ENCODE measurements at regions not wholly inside any gene's neighbourhood (a gene's known extent, or its start where the extent isn't known, plus 50 kb on each side); places are given as distances from the start of the nearest gene placed in this dataset.
"Not testable (repeated sequence)": the region's sequence is repeated elsewhere in the genome, so short reads cannot be mapped to it uniquely, and the experiment has no call there.

DNA sequence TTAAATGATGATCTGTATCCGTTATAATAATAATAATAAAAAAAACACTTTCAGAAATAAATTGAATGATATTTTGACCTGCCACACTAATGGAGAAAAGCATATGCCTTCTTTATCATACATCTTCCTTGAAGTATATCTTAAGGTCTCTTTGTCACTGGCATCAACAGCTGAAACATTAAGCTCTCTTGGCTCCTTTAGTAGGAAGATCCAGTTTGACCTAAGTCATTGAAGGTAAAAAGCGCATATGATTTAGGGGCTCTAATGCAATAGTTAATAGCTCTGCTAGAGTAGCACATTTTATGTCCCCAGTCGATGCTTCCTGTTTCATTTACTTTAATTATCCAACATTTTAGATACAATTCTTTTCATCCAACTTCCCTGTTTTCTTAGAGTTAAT, 1010.8 kb downstream of the STPG2 start:
- DNase-seq: no peak

DNA sequence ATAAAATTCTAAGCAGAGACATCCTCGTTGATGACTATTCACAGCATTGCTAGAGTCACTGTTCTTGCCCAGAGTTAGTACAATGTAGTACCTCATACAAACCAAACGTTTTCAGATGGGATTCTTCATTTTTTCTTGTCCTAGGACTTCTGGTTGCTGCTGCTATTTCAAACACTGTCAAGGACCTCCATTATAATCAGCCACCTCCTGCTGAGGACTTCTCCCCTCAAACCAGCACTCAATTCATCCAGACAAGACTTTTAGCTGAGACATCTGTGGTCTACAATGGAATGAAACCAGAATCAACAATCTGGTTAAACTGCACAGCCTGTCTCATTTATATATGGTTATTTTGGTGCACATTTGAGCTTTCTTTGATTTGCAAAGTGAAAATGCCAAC, 1008.8 kb downstream of the STPG2 start:
- no peak for DNase-seq

GRCh38 chr4:97139791-97140190, 1003.5 kb downstream of the STPG2 start:
- no peak for DNase-seq

- DNase-seq: no peak
These were observed 1002.7 kb downstream of the STPG2 start for GRCh38 chr4:97140545-97140944.

GRCh38 chr4:97141332-97141731, 1001.9 kb downstream of the STPG2 start:
- not testable (repeated sequence) for DNase-seq

DNA sequence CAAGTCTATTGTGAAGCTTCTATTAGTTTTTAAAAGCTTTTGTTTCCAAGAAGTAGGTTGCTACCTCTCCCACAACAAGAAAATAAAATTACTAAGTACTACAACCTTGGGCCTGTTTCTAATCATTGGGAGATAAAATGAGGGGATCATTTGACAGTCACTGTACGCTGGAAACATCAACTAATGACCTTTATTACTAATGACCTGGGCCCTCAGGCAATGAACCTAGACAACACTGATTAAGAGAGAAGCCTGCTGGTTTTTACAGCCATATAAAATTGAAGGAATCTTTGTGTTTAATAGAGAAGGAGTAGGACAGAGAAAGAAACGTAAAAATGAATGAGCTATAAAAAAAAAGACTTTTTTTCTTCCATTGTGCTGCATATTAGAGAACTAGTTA, 1000.9 kb downstream of the STPG2 start:
- DNase-seq: no peak

DNA sequence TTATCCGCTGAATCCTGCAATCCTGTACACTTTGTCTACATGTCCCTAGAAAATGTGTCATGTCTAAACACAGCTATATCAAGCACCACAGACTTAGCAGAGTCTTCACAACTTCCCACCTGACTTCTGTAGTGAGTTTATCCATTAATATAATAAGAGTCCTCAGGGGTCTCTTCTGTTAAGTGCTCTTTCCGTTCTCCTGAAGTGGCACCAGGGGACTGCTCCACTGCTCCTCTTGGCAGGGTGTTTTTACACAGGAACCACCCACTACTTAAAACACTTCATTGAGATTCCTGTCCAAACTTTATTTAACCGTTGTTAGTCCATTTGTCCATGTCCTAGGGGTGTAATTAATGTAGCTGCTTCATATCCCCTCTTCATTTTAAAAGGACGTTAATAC, 1000.4 kb downstream of the STPG2 start:
- DNase-seq: no peak

DNA sequence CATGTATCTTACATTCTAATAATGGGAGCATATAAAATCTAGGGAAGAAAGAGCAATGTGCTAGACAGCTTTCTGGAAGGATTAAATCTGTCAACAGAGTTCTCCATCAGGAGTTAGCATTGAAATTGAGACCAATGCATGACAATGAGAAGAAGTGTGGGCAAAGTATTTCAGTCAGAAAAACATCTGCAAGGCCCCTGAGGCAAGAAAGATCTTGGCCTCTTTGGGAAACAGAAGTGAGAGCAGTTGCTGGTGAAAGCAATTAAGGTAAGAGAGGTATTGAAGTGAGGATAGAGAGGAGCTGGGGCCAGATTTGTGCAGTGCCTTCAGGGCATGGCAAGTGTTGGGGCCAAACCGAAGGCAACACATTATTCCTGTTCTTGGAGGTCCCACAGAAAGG, 999.1 kb downstream of the STPG2 start:
- no peak for DNase-seq

GRCh38 chr4:97150966-97151365, 992.3 kb downstream of the STPG2 start:
- DNase-seq: no peak

- no peak for DNase-seq
These were observed 991.1 kb downstream of the STPG2 start for GRCh38 chr4:97152149-97152548.

- no peak for DNase-seq
These were observed 990.2 kb downstream of the STPG2 start for GRCh38 chr4:97153042-97153441.

- DNase-seq: no peak
These were observed 983.7 kb downstream of the STPG2 start for GRCh38 chr4:97159625-97160024.

- DNase-seq: no peak
These were observed 958.0 kb downstream of the STPG2 start for GRCh38 chr4:97185233-97185632.

DNA sequence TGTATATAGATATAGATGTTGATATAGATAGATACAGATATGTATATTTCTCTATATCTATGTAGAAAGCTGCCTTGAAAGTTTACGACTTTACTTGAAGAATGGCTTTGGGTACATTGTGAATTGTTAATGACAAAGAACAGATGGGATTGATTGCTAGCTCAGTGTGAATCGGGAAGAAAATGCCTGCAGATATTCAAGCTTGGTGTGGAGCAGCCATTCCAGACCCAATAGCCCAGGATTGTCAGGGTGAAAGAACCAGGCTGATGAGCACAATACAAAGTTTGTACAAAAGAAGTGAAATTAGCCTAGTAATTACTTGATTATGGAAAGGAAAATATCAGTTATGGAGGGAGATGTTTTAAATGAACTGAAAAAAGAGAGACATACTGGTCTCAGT, 946.2 kb downstream of the STPG2 start:
- no peak for DNase-seq

DNA sequence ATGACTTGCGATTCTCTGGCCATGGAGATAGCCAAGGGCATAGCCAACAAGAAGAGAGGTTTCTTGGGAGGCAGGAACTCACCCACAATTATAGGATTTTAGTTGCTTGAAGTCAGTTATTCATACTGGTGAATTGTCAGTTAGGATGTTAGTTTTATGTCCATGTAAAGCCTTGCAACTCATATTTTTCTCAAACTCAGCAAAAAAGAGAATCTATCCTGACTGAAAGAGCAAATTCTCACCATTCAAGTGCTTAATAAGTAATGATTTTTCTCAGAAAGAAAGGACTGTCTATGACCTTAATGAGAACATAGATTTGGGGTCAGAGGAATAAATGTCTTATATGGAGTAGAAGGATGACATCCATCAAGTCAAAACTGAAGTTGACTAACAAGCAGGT, 934.5 kb downstream of the STPG2 start:
- no peak for DNase-seq

DNA sequence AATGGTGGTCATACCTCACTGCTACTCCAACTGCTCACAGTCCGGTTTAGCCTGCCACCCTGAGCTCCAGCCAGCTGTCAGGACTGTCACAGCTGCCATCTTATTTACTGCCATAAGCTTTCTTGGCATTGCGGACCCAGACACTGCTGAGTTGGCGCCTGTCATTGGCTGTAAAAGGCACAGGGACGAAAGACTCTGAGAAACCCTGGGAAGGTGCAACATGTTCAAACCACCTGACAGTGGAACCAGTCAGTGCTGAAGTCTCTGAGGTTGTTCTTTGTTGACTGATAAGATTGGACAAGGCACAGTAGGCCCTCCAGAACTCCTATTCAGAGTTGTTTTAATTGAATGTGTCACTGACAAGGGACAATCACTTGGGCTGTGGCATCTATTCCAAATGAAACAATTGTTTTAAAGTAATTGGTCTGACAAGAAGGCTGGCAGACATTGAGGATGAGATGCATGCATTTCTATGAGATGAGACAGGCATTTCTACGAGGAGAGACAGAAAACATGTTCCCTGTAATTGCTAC, 927.8 kb downstream of the STPG2 start:
- no peak for DNase-seq

DNA sequence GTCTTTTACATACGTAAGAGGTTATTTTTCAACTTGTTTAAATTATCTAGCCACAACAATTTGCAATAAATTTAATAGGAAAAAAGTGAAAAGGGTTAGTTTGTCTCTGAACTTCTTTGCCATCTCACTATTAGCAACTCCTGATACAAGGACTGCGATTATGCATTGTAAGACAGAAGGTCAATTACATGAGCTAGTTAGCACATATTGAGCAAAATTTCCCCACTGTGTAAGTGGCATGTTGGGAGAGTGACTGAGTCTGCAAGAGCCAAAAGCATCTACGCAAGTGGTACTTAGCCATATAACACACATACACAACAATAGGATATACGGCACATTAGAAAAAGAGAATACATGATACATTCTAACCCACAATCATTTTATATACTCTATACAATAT, 927.2 kb downstream of the STPG2 start:
- no peak for DNase-seq

- no peak for DNase-seq
These were observed 907.8 kb downstream of the STPG2 start for GRCh38 chr4:97235521-97235920.

GRCh38 chr4:97238956-97239666, 904.2 kb downstream of the STPG2 start:
- DNase-seq: no peak

DNA sequence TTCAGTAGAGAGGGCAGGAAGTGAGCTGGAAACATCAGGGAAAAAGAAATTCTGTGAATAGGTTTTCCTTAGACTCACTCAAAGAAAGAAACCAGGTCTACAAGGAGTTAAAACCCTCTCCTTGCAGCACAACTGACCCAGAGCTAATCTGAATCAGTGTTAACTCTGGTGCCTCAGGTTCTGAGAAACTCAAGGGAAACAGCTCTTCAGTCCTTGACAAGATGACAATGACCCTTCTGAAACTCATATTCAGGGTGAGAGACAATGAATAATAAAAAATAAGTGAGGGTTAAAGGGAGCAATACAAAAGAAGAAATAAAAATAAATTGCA, 903.6 kb downstream of the STPG2 start:
- DNase-seq: no peak

GRCh38 chr4:97252615-97253154, 890.6 kb downstream of the STPG2 start:
- no peak for DNase-seq

DNA sequence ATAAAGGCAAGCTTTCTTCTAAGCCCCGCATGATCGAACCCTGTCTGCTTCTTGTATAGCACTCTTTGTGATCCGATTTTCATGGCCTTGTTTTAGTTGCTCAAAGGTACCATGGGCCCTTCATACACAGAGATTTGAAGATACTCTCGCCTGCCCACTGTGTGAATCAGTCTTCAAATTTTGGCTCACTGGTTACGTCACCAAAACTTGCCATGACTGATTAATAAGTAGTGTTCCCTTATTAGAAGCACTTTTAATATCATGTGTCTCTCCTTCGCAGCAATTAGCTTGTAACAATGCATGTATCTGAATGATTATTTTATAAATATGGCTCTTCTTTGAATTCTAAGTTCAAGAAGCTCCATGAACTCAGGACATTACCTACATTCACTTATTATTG, 880.5 kb downstream of the STPG2 start:
- DNase-seq: no peak

- no peak for DNase-seq
These were observed 873.2 kb downstream of the STPG2 start for GRCh38 chr4:97270051-97270450.

- no peak for DNase-seq
These were observed 863.9 kb downstream of the STPG2 start for GRCh38 chr4:97279391-97279790.

- no peak for DNase-seq
These were observed 842.7 kb downstream of the STPG2 start for GRCh38 chr4:97300561-97300960.
